Fibroblast of mammary gland (primary cell): ENCODE measurements at regions not wholly inside any gene's neighbourhood (a gene's known extent, or its start where the extent isn't known, plus 50 kb on each side); places are given as distances from the start of the nearest gene placed in this dataset.

Experiments
- DNase-seq: peaks from one replicate; pipeline ENCODE4 v3.0.0-alpha.2; 2010; ENCODE audit warnings: low read depth
- H3K4me3 ChIP-seq: 2 replicates; pipeline ENCODE4 v1.5.1; 2011; ENCODE audit warnings: low read depth, mild to moderate bottlenecking, low read length, moderate library complexity; ENCODE audit not compliant: control insufficient read depth
- CTCF ChIP-seq: conservative IDR thresholded peaks from 2 replicates; pipeline ENCODE4 v1.5.1; 2011; ENCODE audit warnings: low read depth, low read length, inconsistent platforms; ENCODE audit not compliant: control insufficient read depth, insufficient read depth

GRCh38 chr10:106424981-106425380 lies 739.5 kb downstream of the SORCS1 start:
- TF ChIP-seq CTCF, result no peak
- peak; percentile 68 for DNase-seq
- no peak overlapping the region for H3K4me3 ChIP-seq

GRCh38 chr10:106424054-106424453 lies 740.5 kb downstream of the SORCS1 start:
- no peak for TF ChIP-seq CTCF
- no peak overlapping the region for H3K4me3 ChIP-seq
- DNase-seq, result peak; percentile 97

GRCh38 chr10:106410331-106410730 lies 754.2 kb downstream of the SORCS1 start:
- no peak overlapping the region for H3K4me3 ChIP-seq
- no peak for TF ChIP-seq CTCF
- peak; percentile 28 for DNase-seq

DNA sequence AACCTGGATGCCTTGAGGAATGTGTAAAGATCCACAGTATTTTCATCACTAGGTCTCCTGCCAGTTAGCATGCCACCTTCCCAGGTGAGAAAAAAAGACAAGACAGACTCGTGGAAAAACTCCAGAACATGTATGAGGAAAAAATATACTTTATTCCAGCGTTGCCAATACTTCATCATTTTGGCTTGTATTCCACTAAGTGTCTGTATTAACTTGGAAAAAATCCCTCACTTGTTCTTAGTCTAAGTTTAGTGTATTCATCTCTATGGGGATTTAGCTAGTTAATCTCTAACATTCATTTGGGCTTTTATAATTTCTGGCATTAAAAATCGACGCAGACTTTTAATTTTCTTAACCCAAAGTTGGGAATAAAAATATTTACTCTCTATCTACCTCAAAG lies 759.4 kb downstream of the SORCS1 start:
- no peak overlapping the region for H3K4me3 ChIP-seq
- TF ChIP-seq CTCF, result no peak
- no peak for DNase-seq

DNA sequence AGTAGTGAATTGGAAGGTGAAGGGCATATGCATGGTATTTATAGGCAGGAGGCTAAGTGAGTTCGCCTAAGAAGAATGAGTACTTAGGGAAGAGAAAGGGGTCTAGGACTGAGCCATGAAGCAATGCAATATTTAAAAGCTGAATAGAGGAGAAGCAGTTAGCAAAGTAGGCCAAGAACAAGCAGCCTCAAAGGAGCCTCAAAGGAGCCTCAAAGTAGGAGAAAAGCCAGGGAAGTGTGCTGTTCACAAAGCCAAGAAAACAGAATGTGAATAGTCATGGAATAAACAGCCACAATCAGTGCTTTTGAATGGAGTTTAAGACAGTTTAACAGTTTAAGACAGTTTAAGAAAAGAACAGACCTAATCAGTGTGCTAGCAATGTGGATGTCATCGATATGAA lies 762.0 kb downstream of the SORCS1 start:
- no peak for TF ChIP-seq CTCF
- DNase-seq, result no peak
- no peak overlapping the region for H3K4me3 ChIP-seq

DNA sequence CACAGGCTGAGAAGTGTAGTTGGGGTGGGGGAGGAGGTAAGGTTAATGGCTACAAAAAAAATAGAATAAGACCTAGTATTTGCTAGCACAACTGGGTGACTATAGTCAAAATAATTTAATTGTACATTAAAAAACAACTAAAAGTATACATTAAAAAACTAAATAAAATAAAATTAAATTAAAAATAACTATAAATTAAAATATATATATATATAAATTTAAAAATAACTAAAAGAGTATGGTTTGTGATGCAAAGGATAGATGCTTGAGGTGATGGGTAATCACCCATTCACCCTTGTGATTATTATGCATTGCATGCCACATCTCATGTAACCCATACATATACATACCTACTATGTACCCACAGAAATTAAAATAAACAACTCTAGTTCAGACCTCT lies 762.5 kb downstream of the SORCS1 start:
- no peak for DNase-seq
- H3K4me3 ChIP-seq, result no peak overlapping the region
- TF ChIP-seq CTCF, result no peak

DNA sequence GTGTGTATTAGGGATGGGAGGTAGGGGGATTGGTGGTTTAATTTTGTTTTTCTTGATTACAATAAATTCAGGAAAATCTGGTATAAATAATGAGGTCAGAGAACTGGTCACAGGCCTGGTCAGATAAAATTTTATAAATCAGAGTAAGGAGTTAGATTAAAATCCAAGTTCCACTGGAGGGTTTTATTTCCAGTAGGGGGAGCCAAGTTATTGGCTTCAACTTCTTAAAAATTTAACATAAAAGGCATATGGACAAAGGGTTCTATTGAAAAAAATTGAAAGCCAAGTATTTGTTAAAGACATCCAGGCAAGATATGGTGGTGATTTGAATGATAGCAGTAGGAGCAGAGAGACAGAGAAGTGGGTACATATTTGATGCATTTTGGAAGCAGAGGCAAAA lies 763.3 kb downstream of the SORCS1 start:
- peak; percentile 50 for TF ChIP-seq CTCF
- H3K4me3 ChIP-seq, result no peak overlapping the region
- peak; percentile 57 for DNase-seq
